ENCODE measurements at regions not wholly inside any gene's neighbourhood (a gene's known extent, or its start where the extent isn't known, plus 50 kb on each side); places are given as distances from the start of the nearest gene placed in this dataset.

GRCh38 chr4:142927721-142928120, 81.6 kb upstream of the INPP4B start:
- intact Hi-C loops (cut with DNase I) = no loop called here
- Histone ChIP-seq H3K4me3 (no peak overlapping the region), H3K27ac (no peak overlapping the region), H3K4me1 (replicated peaks) (no peaks in the 10 kb centered on the region), H3K9me3 (no peaks in the 10 kb centered on the region), H3K27me3 (replicated peaks; ENCODE audit: insufficient read depth) (no peaks in the 10 kb centered on the region), H3K36me3 (no peaks in the 10 kb centered on the region)
- no peak for DNase-seq (ENCODE audit: low spot score)
- no peak for TF ChIP-seq POLR2A (IDR thresholded peaks at IDR 0.05)
- TF ChIP-seq, protein P1, sequence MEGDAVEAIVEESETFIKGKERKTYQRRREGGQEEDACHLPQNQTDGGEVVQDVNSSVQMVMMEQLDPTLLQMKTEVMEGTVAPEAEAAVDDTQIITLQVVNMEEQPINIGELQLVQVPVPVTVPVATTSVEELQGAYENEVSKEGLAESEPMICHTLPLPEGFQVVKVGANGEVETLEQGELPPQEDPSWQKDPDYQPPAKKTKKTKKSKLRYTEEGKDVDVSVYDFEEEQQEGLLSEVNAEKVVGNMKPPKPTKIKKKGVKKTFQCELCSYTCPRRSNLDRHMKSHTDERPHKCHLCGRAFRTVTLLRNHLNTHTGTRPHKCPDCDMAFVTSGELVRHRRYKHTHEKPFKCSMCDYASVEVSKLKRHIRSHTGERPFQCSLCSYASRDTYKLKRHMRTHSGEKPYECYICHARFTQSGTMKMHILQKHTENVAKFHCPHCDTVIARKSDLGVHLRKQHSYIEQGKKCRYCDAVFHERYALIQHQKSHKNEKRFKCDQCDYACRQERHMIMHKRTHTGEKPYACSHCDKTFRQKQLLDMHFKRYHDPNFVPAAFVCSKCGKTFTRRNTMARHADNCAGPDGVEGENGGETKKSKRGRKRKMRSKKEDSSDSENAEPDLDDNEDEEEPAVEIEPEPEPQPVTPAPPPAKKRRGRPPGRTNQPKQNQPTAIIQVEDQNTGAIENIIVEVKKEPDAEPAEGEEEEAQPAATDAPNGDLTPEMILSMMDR (IDR thresholded peaks at IDR 0.05) = no peak
- TF ChIP-seq POLR2AphosphoS5 (IDR thresholded peaks at IDR 0.05) = no peak
- 72% methylated on average over 1 of the region's 1 CpG for WGBS

GRCh38 chr4:142929526-142929925, 83.4 kb upstream of the INPP4B start:
- TF ChIP-seq POLR2AphosphoS5 (IDR thresholded peaks at IDR 0.05) = no peak
- TF ChIP-seq, protein P1 (IDR thresholded peaks at IDR 0.05) = no peak
- TF ChIP-seq POLR2A (IDR thresholded peaks at IDR 0.05) = no peak
- no peaks in the 10 kb centered on the region for H3K27me3 ChIP-seq (replicated peaks; ENCODE audit: insufficient read depth)
- 70% methylated on average over 3 of the region's 3 CpGs for WGBS
- no peaks in the 10 kb centered on the region for H3K9me3 ChIP-seq
- intact Hi-C loops (cut with DNase I) = no loop called here
- no peak overlapping the region for H3K27ac ChIP-seq
- DNase-seq (ENCODE audit: low spot score) = no peak
- no peaks in the 10 kb centered on the region for H3K4me1 ChIP-seq (replicated peaks)
- H3K36me3 ChIP-seq = no peaks in the 10 kb centered on the region
- H3K4me3 ChIP-seq = no peak overlapping the region

DNA sequence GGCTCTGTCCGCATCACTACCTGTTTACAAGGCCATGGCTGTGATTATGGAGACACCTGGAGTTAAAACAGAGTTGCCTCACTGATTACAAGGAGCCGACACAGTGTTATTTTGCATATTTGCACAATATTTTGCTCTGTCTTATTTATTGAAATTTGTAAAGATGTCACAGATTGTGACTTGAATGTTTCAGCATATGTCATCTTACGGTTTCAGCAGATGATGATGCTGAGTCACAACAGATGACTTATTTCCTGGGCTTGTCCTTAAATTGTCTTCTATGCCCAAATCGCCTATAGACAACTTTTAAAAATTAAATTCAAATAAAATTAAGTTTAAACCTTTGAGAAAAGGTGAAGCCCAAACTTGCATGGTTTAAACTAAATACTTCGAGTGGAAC, 87.1 kb upstream of the INPP4B start:
- Histone ChIP-seq H3K27ac (no peak overlapping the region), H3K9me3 (no peaks in the 10 kb centered on the region), H3K4me1 (replicated peaks) (no peaks in the 10 kb centered on the region), H3K36me3 (no peaks in the 10 kb centered on the region), H3K27me3 (replicated peaks; ENCODE audit: insufficient read depth) (no peaks in the 10 kb centered on the region), H3K4me3 (no peak overlapping the region)
- 82% methylated on average over 5 of the region's 5 CpGs for WGBS
- TF ChIP-seq POLR2A (IDR thresholded peaks at IDR 0.05) (no peak), POLR2AphosphoS5 (IDR thresholded peaks at IDR 0.05) (no peak)
- TF ChIP-seq, protein P1 (IDR thresholded peaks at IDR 0.05) = no peak
- intact Hi-C loops (cut with DNase I) = no loop called here
- DNase-seq (ENCODE audit: low spot score) = no peak

DNA sequence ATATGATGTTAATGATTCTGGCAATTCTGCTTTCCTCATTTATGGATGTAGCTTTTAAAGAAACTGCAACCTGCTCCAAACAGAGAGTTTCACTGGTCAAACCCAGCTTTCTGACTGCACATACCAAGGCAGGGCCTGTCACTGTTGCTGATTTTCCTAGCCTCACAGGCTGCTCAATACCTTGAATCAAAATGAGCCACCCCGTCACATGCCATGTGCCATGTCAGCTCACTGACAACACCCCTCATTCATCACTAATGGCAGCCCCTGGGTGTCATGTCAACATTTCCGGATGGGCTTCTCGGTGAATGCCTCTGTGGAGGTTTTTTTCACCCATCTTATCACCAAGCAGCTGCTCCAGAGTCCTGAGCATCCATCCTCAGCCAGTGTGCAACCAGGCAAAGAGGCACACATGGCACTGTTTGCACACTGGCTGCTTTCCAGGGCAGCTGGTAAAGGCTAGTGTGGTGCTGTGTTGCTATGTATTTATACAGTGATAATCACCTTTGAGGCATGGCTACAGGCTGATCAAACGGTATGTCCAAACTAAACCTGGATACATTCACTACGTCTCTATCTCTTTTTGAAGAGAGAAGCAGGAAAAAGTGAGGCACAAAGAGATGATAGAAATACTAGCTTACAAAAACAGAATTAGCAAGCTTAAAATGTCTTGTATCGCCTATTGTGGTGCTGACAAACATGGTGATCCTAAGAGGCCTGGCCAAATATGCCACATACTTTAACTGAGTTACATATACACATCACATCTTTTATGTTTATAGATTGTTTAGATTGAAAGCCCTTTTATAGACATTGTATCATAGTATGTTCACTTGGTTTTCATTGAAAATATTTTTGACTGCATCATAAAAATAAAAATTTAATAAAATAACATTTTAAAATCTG, 94.6 kb upstream of the INPP4B start:
- DNase-seq (ENCODE audit: low spot score) = no peak
- no peak overlapping the region for H3K4me3 ChIP-seq
- 64% methylated on average over 6 of the region's 6 CpGs for whole genome bisulfite sequencing
- TF ChIP-seq POLR2AphosphoS5 (IDR thresholded peaks at IDR 0.05) = no peak
- TF ChIP-seq, protein P1 (IDR thresholded peaks at IDR 0.05) = no peak
- TF ChIP-seq POLR2A (IDR thresholded peaks at IDR 0.05) = no peak
- H3K9me3 ChIP-seq = no peaks in the 10 kb centered on the region
- no peaks in the 10 kb centered on the region for H3K4me1 ChIP-seq (replicated peaks)
- no peaks in the 10 kb centered on the region for H3K27me3 ChIP-seq (replicated peaks; ENCODE audit: insufficient read depth)
- H3K36me3 ChIP-seq = no peaks in the 10 kb centered on the region
- H3K27ac ChIP-seq = no peak overlapping the region
- intact Hi-C loops (cut with DNase I) = no loop called here

GRCh38 chr4:142944565-142944964, 98.5 kb upstream of the INPP4B start:
- Histone ChIP-seq H3K27ac (no peak overlapping the region), H3K27me3 (replicated peaks; ENCODE audit: insufficient read depth) (no peaks in the 10 kb centered on the region), H3K4me3 (no peak overlapping the region), H3K4me1 (replicated peaks) (no peaks in the 10 kb centered on the region), H3K36me3 (no peaks in the 10 kb centered on the region), H3K9me3 (no peaks in the 10 kb centered on the region)
- intact Hi-C loops (cut with DNase I) = no loop called here
- TF ChIP-seq POLR2A (IDR thresholded peaks at IDR 0.05) (no peak), POLR2AphosphoS5 (IDR thresholded peaks at IDR 0.05) (no peak)
- TF ChIP-seq, protein P1 (IDR thresholded peaks at IDR 0.05) = no peak
- no peak for DNase-seq (ENCODE audit: low spot score)
- WGBS = 92% methylated on average over 1 of the region's 1 CpG

Measured in prostate gland (tissue), 2 donors.